Suprapubic skin (tissue), 3 donors: ENCODE measurements at regions not wholly inside any gene's neighbourhood (a gene's known extent, or its start where the extent isn't known, plus 50 kb on each side); places are given as distances from the start of the nearest gene placed in this dataset.

Experiments
- EP300 ChIP-seq: sonication (generic); formaldehyde crosslinking; IDR thresholded peaks from one replicate; pipeline ENCODE4 v1.6.1; 2017; ENCODE audit warnings: antibody characterized with exemption
- POLR2A ChIP-seq, 2 donors: fragments of 450-650 bp; IDR thresholded peaks; one replicate each; pipeline ENCODE4 v1.6.1; 2017; ENCODE audit warnings: antibody characterized with exemption in 2 of 2, mild to moderate bottlenecking in 2 of 2, moderate library complexity in 2 of 2
- TF ChIP-seq, protein P1 (sequence below), 2 donors: fragments of 200-600 bp in 1 of 2; fragments of 450-650 bp in 1 of 2; sonication (generic) in 1 of 2; IDR thresholded peaks; one replicate each; pipeline ENCODE4 v1.5.1; 2016 to 2019; ENCODE audit warnings: antibody characterized with exemption in 2 of 2, mild to moderate bottlenecking in 1 of 2, moderate library complexity in 1 of 2

- TF ChIP-seq EP300 (no peak), POLR2A (IDR thresholded peaks at IDR 0.05) (no peak)
- TF ChIP-seq, protein P1, sequence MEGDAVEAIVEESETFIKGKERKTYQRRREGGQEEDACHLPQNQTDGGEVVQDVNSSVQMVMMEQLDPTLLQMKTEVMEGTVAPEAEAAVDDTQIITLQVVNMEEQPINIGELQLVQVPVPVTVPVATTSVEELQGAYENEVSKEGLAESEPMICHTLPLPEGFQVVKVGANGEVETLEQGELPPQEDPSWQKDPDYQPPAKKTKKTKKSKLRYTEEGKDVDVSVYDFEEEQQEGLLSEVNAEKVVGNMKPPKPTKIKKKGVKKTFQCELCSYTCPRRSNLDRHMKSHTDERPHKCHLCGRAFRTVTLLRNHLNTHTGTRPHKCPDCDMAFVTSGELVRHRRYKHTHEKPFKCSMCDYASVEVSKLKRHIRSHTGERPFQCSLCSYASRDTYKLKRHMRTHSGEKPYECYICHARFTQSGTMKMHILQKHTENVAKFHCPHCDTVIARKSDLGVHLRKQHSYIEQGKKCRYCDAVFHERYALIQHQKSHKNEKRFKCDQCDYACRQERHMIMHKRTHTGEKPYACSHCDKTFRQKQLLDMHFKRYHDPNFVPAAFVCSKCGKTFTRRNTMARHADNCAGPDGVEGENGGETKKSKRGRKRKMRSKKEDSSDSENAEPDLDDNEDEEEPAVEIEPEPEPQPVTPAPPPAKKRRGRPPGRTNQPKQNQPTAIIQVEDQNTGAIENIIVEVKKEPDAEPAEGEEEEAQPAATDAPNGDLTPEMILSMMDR (IDR thresholded peaks at IDR 0.05), result no peak
These were observed 74.0 kb upstream of the LIPC start for GRCh38 chr15:58357529-58358476.
